SK-N-SH (cell line): ENCODE measurements at regions not wholly inside any gene's neighbourhood (a gene's known extent, or its start where the extent isn't known, plus 50 kb on each side); places are given as distances from the start of the nearest gene placed in this dataset.

Experiments
- CTCF ChIP-seq: fragments of 200-600 bp; sonication (generic); IDR thresholded peaks from 2 replicates; pipeline ENCODE4 v1.6.1; 2017; ENCODE audit warnings: antibody characterized with exemption, mild to moderate bottlenecking, moderate library complexity
- EP300 ChIP-seq, 2 experiments: IDR thresholded peaks; 2 replicates each; pipeline versions ENCODE4 v1.4.0 to v1.6.1; 2012; ENCODE audit warnings: borderline replicate concordance in 1 of 2, low read depth in 1 of 2, low read length in 1 of 2
- EZH2phosphoT487 ChIP-seq: fragments of 200-600 bp; sonication (generic); IDR thresholded peaks from 2 replicates; pipeline ENCODE4 v1.6.1; 2017; ENCODE audit warnings: low read depth, mixed run types, mild to moderate bottlenecking, antibody characterized with exemption, moderate library complexity, borderline replicate concordance
- FOSL2 ChIP-seq: IDR thresholded peaks from 2 replicates; pipeline ENCODE4 v1.4.0; 2012; ENCODE audit warnings: low read depth, mild to moderate bottlenecking, moderate library complexity, borderline replicate concordance
- FOXM1 ChIP-seq: IDR thresholded peaks from 2 replicates; pipeline ENCODE4 v1.4.0; 2012; ENCODE audit warnings: low read depth, mild to moderate bottlenecking
- GABPA ChIP-seq: IDR thresholded peaks from 2 replicates; pipeline ENCODE4 v1.4.0; 2012; ENCODE audit warnings: low read depth, mild to moderate bottlenecking
- JUND ChIP-seq: IDR thresholded peaks from 2 replicates; pipeline ENCODE4 v1.4.0; 2012
- MAX ChIP-seq: IDR thresholded peaks from 2 replicates; pipeline ENCODE4 v1.4.0; 2012; ENCODE audit warnings: low read depth
- RFX5 ChIP-seq: IDR thresholded peaks from 2 replicates; pipeline ENCODE4 v1.6.1; 2012; ENCODE audit warnings: mild to moderate bottlenecking, improper control_type of control experiment, low read length
- SIN3A ChIP-seq: IDR thresholded peaks from 2 replicates; pipeline ENCODE4 v1.6.1; 2012; ENCODE audit warnings: low read depth, mild to moderate bottlenecking, low read length, moderate library complexity, borderline replicate concordance
- TAF1 ChIP-seq: IDR thresholded peaks from 2 replicates; pipeline ENCODE4 v1.6.1; 2012; ENCODE audit warnings: low read depth, mild to moderate bottlenecking, low read length, moderate library complexity, borderline replicate concordance
- TF ChIP-seq, protein P1 (sequence below): IDR thresholded peaks from 2 replicates; pipeline ENCODE4 v1.6.1; 2012; ENCODE audit warnings: mild to moderate bottlenecking, low read depth, low read length, moderate library complexity
- TF ChIP-seq, protein P2 (sequence below): IDR thresholded peaks from 2 replicates; pipeline ENCODE4; 2012
- TF ChIP-seq, protein P3 (sequence below): fragments of 150-350 bp; IDR thresholded peaks from 2 replicates; pipeline ENCODE4 v1.6.1; 2016; ENCODE audit warnings: mild to moderate bottlenecking, low read depth, low read length

DNA sequence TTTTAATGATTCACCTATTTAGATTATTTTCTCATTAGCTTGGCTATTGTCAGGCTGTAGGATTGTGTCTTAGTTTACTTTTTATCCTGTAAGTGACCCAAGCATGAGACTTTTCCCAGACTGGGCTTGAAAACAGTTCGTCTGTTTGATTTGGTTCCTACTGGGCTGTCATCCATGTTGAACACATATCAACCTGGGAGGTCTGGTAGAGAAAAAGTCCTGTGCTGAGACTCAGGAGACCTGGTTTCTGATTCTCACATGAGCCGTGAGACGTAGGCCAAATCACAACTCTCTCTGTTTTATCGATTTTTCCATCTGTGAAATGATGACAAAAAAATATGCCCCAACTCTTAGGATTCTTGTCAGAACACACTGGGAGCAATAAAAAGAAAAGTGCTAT, 98.8 kb upstream of the GALNT15 start:
- TF ChIP-seq CTCF (no peak), EP300 (IDR thresholded peaks at IDR 0.05; ENCODE audit: borderline replicate concordance in 1 of 2, low read depth in 1 of 2, low read length in 1 of 2) (no peak), RFX5 (no peak), FOXM1 (no peak), GABPA (no peak), TAF1 (no peak), JUND (no peak), SIN3A (no peak), FOSL2 (no peak), EZH2phosphoT487 (no peak), MAX (no peak)
- TF ChIP-seq, protein P1, sequence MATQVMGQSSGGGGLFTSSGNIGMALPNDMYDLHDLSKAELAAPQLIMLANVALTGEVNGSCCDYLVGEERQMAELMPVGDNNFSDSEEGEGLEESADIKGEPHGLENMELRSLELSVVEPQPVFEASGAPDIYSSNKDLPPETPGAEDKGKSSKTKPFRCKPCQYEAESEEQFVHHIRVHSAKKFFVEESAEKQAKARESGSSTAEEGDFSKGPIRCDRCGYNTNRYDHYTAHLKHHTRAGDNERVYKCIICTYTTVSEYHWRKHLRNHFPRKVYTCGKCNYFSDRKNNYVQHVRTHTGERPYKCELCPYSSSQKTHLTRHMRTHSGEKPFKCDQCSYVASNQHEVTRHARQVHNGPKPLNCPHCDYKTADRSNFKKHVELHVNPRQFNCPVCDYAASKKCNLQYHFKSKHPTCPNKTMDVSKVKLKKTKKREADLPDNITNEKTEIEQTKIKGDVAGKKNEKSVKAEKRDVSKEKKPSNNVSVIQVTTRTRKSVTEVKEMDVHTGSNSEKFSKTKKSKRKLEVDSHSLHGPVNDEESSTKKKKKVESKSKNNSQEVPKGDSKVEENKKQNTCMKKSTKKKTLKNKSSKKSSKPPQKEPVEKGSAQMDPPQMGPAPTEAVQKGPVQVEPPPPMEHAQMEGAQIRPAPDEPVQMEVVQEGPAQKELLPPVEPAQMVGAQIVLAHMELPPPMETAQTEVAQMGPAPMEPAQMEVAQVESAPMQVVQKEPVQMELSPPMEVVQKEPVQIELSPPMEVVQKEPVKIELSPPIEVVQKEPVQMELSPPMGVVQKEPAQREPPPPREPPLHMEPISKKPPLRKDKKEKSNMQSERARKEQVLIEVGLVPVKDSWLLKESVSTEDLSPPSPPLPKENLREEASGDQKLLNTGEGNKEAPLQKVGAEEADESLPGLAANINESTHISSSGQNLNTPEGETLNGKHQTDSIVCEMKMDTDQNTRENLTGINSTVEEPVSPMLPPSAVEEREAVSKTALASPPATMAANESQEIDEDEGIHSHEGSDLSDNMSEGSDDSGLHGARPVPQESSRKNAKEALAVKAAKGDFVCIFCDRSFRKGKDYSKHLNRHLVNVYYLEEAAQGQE = no peak
- TF ChIP-seq, protein P2, sequence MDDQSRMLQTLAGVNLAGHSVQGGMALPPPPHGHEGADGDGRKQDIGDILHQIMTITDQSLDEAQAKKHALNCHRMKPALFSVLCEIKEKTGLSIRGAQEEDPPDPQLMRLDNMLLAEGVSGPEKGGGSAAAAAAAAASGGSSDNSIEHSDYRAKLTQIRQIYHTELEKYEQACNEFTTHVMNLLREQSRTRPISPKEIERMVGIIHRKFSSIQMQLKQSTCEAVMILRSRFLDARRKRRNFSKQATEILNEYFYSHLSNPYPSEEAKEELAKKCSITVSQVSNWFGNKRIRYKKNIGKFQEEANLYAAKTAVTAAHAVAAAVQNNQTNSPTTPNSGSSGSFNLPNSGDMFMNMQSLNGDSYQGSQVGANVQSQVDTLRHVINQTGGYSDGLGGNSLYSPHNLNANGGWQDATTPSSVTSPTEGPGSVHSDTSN = no peak
- TF ChIP-seq, protein P3, sequence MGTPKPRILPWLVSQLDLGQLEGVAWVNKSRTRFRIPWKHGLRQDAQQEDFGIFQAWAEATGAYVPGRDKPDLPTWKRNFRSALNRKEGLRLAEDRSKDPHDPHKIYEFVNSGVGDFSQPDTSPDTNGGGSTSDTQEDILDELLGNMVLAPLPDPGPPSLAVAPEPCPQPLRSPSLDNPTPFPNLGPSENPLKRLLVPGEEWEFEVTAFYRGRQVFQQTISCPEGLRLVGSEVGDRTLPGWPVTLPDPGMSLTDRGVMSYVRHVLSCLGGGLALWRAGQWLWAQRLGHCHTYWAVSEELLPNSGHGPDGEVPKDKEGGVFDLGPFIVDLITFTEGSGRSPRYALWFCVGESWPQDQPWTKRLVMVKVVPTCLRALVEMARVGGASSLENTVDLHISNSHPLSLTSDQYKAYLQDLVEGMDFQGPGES = no peak
